LNCAP (cell line): ENCODE measurements at regions not wholly inside any gene's neighbourhood (a gene's known extent, or its start where the extent isn't known, plus 50 kb on each side); places are given as distances from the start of the nearest gene placed in this dataset.

Experiments used
- TF ChIP-seq, protein P1 (sequence below): fragments of 450-650 bp; IDR thresholded peaks from 2 replicates; pipeline ENCODE4 v1.5.1; 2017; ENCODE audit warnings: mild to moderate bottlenecking

DNA sequence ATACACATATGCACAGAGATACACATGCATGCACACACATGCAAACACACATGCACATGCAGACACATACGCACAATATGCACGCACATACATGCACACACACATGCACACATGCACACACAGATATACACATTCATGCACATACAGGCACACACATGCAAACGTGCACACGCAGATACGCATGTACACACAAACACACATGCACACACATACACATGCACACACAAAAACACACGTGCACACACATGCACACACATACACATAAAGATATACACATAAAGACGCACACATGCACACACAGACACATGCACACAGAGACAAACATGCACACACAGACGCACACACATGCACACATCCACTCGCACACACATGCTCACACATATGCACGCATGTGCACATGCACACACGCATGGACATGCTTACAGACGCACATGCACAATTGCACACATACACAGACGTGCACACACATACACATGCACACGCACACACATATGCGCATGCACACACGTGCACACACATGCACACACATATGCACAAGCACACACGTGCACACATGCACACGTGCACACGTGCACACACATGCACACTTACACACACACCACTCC, 145.2 kb downstream of the ADRA2C start:
- TF ChIP-seq, protein P1, sequence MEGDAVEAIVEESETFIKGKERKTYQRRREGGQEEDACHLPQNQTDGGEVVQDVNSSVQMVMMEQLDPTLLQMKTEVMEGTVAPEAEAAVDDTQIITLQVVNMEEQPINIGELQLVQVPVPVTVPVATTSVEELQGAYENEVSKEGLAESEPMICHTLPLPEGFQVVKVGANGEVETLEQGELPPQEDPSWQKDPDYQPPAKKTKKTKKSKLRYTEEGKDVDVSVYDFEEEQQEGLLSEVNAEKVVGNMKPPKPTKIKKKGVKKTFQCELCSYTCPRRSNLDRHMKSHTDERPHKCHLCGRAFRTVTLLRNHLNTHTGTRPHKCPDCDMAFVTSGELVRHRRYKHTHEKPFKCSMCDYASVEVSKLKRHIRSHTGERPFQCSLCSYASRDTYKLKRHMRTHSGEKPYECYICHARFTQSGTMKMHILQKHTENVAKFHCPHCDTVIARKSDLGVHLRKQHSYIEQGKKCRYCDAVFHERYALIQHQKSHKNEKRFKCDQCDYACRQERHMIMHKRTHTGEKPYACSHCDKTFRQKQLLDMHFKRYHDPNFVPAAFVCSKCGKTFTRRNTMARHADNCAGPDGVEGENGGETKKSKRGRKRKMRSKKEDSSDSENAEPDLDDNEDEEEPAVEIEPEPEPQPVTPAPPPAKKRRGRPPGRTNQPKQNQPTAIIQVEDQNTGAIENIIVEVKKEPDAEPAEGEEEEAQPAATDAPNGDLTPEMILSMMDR: no peak

DNA sequence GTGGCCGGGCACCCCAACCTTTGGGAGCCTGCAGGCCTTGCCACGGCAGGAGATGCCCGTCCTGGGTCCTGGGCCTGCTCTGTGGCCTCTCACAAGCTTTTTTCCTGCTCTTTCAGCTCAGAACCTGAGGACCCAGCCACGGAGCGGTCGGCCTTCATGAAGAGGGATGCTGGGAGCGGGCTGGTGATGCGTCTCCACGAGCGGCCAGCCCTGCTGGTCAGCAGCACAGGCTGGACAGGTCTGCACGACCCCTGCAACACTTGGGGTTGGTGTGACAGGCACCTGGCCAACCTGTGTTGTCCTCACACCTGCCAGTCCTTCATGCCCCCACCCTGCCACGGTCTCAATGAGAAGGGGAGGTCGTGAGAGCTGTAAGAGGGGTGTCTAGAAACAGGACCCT, 170.0 kb downstream of the ADRA2C start:
- TF ChIP-seq, protein P1: no peak

DNA sequence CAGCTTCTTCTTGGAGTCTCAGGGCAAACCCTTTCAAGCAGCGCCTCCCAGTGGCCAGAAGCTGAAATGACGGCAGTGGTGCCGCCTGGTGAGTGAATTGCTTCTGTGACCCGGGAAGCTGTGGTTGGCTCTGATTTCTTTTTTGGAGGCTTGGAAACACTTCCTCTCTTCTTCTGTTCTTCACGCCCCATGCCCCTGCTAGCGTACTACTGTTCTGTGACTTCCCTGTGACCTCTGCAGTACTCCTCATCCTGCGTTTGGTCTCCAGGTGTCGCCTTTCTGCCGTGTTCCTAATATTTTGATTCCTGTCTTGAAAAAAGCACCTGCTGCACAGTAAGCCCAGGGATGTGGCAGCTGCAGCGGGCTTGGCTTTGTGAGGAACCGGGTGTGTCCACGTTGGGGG, 176.4 kb downstream of the ADRA2C start:
- TF ChIP-seq, protein P1: peak; percentile 48

DNA sequence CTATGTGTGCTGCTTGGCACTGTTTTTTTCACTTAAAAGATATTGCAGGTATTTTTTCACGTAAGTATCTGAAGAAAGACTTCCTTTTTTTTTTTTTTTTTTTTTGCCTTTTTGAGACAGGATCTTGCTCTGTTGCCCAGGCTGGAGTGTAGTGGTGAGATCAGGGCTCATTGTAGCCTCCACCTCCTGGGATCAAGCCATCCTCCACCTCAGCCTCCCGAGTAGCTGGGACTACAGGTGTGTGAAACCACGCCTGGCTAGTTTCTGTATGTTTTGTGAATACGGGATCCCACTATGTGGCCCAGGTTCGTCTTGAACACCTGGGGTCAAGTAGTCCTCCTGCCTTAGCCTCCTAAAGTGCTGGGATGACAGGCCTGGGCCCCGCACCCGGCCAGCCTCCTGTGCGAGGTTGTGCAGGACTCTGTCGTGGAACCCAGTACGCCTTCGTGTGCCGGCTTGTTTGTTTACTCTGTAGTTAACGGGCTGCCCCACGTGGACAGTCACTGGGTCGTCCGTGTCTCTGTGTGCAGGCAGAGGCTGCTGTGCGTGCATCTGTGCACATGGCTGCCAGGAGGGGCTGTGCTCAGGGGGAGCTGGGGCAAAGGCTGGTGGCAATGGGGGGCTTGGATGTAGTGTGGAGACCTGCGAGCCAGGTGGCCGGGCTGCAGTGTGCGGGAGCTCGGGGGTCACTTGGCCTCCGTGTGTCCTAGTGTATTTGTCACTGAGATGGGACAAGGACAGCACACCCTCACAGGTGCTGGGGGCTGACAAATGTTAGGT, 179.5 kb downstream of the ADRA2C start:
- TF ChIP-seq, protein P1: no peak

DNA sequence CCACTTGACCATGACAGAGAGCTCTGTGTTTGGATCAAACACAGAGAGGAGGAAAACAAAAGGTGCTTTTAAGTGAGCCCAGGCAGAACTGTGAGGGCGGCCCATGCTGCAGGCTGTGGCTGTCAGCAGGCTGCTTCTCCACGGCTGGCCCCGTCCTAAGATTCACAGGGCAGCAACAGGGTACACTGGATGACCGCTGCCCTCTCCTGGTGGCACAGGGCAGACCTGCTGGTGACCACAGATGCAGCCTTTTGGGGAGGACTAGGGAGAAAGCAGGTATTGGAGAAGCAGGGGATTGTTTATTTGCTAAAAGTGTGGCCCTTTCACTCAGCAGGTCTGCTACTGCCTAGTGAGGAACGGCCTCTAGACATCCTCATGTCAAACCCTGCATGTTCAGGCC, 183.7 kb downstream of the ADRA2C start:
- TF ChIP-seq, protein P1: peak; percentile 70

DNA sequence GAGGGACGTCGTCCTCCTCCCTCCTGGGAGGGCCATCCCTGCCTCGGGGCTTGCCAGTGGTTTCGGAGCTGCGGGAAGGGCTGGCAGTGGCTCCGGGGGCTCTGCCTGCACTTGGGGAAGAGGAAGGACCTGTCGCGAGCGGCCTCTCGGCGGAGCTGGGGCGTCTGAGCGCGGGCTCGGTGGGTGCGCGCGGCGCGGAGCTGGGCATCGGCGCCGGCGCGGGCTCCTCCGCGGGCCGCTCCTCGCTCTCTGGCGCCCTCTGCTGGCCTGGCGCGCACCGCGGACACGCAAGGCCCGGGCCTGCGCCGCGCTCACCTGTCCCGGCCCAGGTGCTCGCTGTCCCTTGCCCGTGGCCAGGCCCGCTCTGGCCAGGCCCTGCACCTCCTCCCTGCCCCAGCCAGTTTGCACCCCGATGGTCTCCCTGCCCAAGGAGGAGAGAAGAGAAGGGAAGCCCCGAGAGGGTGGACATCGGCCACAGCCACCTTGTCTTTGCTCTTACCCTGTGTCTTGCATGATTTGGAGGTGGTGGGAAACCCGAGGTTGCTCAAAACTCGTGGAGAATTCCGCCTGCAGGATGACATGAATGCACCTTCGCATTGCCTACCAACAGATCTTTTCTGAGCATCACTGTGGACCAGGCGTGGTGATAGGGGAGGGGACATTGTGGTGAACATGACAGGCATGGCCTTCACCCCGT, 119.2 kb downstream of the OTOP1 start:
- TF ChIP-seq, protein P1: peak; percentile 61
